Uterus (tissue), 2 donors: ENCODE measurements at regions not wholly inside any gene's neighbourhood (a gene's known extent, or its start where the extent isn't known, plus 50 kb on each side); places are given as distances from the start of the nearest gene placed in this dataset.

Source experiments
- POLR2A ChIP-seq, 2 donors: fragments of 450-650 bp; IDR thresholded peaks; one replicate each; pipeline ENCODE4 v1.6.1; 2016; ENCODE audit warnings: antibody characterized with exemption in 2 of 2, mild to moderate bottlenecking in 1 of 2, moderate library complexity in 1 of 2
- TF ChIP-seq, protein P1 (sequence below), 4 experiments: fragments of 200-600 bp in 2 of 4; fragments of 450-650 bp in 2 of 4; sonication (generic) in 2 of 4; IDR thresholded peaks; one replicate each; pipeline ENCODE4 v1.5.1; 2016 to 2019; ENCODE audit warnings: antibody characterized with exemption in 4 of 4, mild to moderate bottlenecking in 2 of 4, moderate library complexity in 1 of 4

GRCh38 chr13:72653506-72653905, 73.9 kb downstream of the MZT1 start:
- TF ChIP-seq, protein P1, sequence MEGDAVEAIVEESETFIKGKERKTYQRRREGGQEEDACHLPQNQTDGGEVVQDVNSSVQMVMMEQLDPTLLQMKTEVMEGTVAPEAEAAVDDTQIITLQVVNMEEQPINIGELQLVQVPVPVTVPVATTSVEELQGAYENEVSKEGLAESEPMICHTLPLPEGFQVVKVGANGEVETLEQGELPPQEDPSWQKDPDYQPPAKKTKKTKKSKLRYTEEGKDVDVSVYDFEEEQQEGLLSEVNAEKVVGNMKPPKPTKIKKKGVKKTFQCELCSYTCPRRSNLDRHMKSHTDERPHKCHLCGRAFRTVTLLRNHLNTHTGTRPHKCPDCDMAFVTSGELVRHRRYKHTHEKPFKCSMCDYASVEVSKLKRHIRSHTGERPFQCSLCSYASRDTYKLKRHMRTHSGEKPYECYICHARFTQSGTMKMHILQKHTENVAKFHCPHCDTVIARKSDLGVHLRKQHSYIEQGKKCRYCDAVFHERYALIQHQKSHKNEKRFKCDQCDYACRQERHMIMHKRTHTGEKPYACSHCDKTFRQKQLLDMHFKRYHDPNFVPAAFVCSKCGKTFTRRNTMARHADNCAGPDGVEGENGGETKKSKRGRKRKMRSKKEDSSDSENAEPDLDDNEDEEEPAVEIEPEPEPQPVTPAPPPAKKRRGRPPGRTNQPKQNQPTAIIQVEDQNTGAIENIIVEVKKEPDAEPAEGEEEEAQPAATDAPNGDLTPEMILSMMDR (IDR thresholded peaks at IDR 0.05): no peak
- TF ChIP-seq POLR2A (IDR thresholded peaks at IDR 0.05): no peak
